NCI-H1436 (cell line): ENCODE measurements at regions not wholly inside any gene's neighbourhood (a gene's known extent, or its start where the extent isn't known, plus 50 kb on each side); places are given as distances from the start of the nearest gene placed in this dataset.

Experiments used
- DNase-seq: peaks from one replicate; lab custom pipeline; 2025; lab: John Stamatoyannopoulos, UW

- no peak for DNase-seq
These were observed 678.0 kb upstream of the RAB6C start for GRCh38 chr2:129301431-129301913.

DNA sequence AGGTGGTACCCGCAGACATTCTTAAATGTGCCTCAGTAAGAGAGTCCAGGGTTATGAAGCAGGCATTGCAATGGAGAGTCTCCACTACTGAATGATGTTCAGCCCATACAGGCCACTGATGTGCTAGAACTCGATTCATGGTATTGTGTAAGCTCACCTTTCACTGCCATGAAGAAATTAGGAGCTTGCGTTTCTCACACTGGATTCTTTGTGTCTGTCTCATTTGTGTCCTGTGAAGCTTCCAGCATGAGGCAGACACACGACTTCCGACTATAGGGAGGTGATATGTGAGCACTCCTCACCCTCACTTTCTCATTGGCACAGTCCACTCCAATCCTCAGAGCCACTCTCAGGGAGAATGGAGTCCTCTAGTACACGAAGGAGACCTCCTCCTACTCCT lies 677.4 kb upstream of the RAB6C start:
- DNase-seq = no peak

- DNase-seq = no peak
These were observed 676.8 kb upstream of the RAB6C start for GRCh38 chr2:129302561-129303183.

DNA sequence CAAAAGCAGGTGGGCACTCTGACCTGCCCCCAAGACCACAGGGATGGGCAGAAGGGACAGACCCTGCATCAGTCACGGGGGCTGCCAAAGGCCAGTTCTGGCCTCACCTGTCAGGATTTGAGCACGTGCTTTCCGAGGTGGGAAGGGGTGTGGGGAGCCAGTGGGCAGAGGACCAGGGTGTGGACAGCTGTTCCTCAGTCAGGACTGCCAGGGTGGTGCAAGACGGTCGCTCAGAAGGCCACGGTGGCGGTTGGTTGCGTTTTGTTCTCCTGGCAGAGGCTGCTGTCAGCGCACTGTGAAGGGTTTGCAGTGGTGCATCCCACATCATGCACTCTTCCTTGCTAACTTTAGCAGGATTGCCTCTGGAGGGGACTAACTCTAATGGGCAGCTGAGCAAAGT lies 665.3 kb upstream of the RAB6C start:
- no peak for DNase-seq

- DNase-seq = no peak
These were observed 660.7 kb upstream of the RAB6C start for GRCh38 chr2:129318581-129319421.

GRCh38 chr2:129319422-129319717 lies 660.1 kb upstream of the RAB6C start:
- no peak for DNase-seq

DNA sequence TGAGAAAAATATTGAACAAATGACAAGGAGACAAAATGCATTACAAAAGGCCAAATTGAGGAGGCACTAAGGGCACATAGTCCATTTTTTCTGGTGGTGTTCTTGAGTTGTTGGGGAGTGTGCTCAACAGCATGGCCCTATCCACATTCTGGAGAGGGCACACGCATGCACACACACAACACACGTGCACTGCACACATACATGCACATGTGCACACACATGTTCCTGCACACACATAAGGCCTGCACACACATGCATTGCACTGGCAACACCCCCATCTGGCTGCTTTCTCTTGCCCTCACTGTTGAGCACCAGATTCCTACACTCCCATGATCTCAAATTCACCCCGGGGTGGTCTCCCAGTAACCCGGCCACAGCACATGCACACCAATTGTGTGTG lies 659.2 kb upstream of the RAB6C start:
- DNase-seq = no peak

GRCh38 chr2:129324349-129324748 lies 655.1 kb upstream of the RAB6C start:
- no peak for DNase-seq

- DNase-seq = no peak
These were observed 654.3 kb upstream of the RAB6C start for GRCh38 chr2:129325151-129325550.

- DNase-seq = no peak
These were observed 649.9 kb upstream of the RAB6C start for GRCh38 chr2:129329574-129329973.

- no peak for DNase-seq
These were observed 649.0 kb upstream of the RAB6C start for GRCh38 chr2:129330504-129330903.

DNA sequence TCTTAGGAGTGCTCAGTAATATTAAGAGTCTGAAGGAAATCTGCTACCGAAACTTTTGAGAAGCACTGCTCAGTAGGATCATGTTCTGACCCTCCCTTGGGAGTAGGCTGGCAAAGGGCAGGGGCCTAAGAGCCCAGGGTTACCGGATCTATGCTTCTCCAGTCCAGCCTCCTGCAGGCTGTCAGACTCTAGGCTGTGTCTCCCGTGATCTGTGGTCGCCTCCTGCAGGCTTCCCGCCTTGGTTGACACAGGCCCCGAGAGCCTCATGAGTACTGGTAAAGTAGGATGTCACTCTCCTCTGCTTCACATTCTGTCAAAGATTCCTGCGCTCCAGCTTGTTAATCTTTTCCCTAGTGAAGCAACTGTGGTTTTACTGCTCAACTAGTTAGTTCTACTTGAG lies 647.8 kb upstream of the RAB6C start:
- no peak for DNase-seq

GRCh38 chr2:129334128-129334527 lies 645.3 kb upstream of the RAB6C start:
- no peak for DNase-seq

DNA sequence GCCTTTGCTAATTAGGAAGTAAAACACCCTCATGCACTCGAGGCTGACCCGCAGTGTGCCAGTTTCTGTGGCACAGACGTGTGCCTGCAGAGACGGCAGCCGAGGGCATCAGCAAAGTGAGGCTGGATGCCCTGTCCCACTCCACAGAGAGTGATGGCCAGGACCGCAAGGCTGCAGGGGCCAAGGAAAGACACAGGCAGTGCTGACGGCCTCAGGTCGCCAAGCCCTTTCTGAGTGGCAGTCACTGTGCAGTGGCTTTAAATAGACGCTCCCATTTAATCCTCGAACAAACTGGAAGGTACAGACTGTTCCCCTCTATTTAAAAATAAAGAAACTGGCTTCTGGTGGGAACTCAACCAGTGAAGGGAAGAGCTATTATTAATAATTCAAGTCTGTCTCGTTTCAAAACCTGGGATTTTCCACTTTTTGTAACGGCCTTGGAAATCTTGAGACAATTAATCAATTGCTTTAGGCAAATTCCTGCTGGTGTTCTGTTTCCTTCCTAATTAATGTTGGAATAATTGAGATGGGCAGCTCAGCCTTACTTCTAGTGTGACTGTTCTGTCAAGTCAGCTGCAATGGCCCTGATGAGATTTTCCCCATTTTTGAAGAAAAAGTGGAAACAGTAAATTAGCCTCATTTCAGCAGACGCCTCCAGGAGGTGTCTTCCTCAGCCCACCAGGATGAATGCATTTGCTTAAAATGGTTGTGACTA lies 644.6 kb upstream of the RAB6C start:
- DNase-seq = no peak

DNA sequence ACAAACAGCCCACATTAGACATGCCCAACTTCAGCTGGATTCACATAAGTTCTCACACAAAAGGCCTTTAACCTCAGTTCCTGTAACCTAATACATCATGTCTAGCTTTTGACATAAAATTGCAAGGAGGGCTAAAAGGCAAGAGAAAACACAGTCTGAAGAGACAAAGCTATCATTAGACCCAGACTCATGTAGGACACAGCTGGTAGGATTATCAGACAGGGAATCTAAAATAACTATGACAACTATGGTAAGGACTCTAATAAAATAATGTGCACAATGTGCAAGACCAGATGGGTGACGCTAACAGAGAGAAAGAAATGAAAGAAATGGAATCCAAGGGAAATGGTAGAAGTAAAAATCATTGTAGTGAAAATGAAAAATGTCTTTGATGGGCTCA lies 643.2 kb upstream of the RAB6C start:
- no peak for DNase-seq

DNA sequence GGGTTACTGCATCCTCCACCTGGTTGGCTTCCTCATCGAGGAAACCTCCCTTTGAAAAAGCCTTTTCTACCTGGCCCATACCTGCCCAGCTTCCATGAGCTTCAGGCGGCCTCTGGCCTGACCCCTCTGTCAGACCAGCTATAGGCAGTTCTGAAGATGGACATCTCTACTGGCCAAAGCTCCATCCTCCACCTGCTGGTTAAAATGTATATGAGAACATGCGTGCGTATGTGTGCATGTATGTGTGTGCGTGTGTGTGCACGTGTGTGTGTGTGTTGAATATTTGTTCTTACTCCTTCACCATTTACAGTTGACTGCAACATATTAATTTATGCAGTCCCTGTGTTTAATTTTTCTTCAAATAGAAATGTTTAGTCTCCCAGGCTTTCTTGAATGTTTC lies 642.4 kb upstream of the RAB6C start:
- no peak for DNase-seq

- no peak for DNase-seq
These were observed 633.9 kb upstream of the RAB6C start for GRCh38 chr2:129345540-129345939.

GRCh38 chr2:129347486-129348217 lies 631.8 kb upstream of the RAB6C start:
- no peak for DNase-seq

- DNase-seq = no peak
These were observed 624.8 kb upstream of the RAB6C start for GRCh38 chr2:129354631-129355030.

GRCh38 chr2:129361688-129362087 lies 617.8 kb upstream of the RAB6C start:
- no peak for DNase-seq

DNA sequence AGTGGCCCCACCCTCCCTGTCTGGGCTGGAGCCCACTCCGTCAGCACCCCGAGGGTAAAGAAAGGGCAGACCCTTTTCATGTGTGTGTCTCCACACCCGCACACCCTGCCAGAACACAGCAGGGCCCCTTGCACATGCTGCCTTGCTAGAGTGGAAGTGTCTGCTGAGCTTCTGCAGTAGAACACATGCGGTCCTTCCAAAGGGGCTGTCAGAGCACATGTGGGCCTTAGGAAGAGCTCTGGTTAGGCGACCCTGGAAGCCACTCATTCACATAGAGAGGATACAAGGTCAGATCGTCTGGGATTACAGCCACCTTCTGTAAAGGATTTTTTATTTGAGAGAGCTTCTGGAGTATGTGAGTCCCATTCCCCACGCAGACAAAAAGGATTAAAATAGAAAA lies 613.2 kb upstream of the RAB6C start:
- DNase-seq = no peak

- DNase-seq = no peak
These were observed 612.4 kb upstream of the RAB6C start for GRCh38 chr2:129367107-129367506.
